ENCODE measurements at regions not wholly inside any gene's neighbourhood (a gene's known extent, or its start where the extent isn't known, plus 50 kb on each side); places are given as distances from the start of the nearest gene placed in this dataset.

DNA sequence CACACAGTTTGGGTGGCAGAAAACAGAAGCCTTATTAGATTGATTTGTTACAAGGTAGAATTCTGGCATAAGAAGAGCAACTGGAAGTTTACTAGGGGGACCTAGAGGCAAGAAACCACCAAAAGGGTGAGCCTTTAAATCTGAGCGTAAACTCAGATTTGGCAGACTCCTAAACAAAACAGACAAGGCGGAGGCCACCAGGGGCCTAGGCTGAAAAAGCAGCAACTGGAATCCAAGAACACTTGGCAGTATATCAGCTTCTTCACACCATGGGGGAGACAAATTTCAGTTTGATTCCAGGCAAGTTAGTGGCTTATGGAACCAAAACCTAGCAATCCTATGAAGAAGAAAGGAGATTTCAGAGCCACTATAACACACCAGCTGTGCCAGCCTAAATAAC is 220.0 kb downstream of the C3orf38 start:
- POLR2A ChIA-PET (ENCODE audit: partially characterized antibody): no interaction called here
- Histone ChIP-seq H2BK12ac (ENCODE audit: low read depth, low read length) (no peak overlapping the region), H2BK120ac (replicated peaks; ENCODE audit: low read depth, low read length) (no peak overlapping the region), H3K4me2 (ENCODE audit: insufficient read depth in 1 of 2, low read depth in 2 of 2, low read length in 2 of 2) (no peak overlapping the region), H3K9me3 (ENCODE audit: insufficient read depth in 2 of 2, low read depth in 1 of 2, low read length in 1 of 2) (no peaks in the 10 kb centered on the region; a peak in 1 of 4 replicates), H2BK15ac (ENCODE audit: low read length) (no peak overlapping the region), H3K23me2 (ENCODE audit: low read depth, low read length) (no peaks in the 10 kb centered on the region), H2BK20ac (ENCODE audit: low read length) (no peak overlapping the region), H3K79me2 (ENCODE audit: control insufficient read depth in 1 of 2, insufficient read depth in 2 of 2, low read length in 2 of 2) (no peaks in the 10 kb centered on the region), H3K4me1 (replicated peaks in 1 of 4; ENCODE audit: control insufficient read depth in 3 of 4, insufficient read depth in 4 of 4, low read length in 3 of 4) (no peaks in the 10 kb centered on the region), H3K23ac (ENCODE audit: insufficient read length) (no peak overlapping the region), H4K5ac (ENCODE audit: insufficient read length, low read depth, low read length) (no peak overlapping the region), H2AK5ac (ENCODE audit: low read depth, low read length) (no peak overlapping the region), H3K56ac (replicated peaks; ENCODE audit: insufficient read length, low read depth, low read length) (no peak overlapping the region), H3K27ac (ENCODE audit: low read depth, low read length) (no peak overlapping the region), H3K14ac (ENCODE audit: insufficient read length) (no peak overlapping the region), H3K18ac (ENCODE audit: extremely low read depth, low read length) (no peak overlapping the region), H3K9ac (replicated peaks in 1 of 4; ENCODE audit: extremely low read depth in 1 of 4, low read depth in 3 of 4, low read length in 3 of 4) (no peak overlapping the region), H4K8ac (ENCODE audit: extremely low read depth, insufficient read depth, low read length) (no peak overlapping the region), H3K79me1 (ENCODE audit: low read depth, low read length) (no peaks in the 10 kb centered on the region), H2BK5ac (ENCODE audit: low read depth, low read length) (no peak overlapping the region), H3K4me3 (ENCODE audit: extremely low read depth in 1 of 4, insufficient read depth in 2 of 4, low read depth in 3 of 4, low read length in 4 of 4) (no peak overlapping the region), H2AFZ (ENCODE audit: low read length) (no peak overlapping the region), H3K36me3 (ENCODE audit: control insufficient read depth in 2 of 4, insufficient read depth in 4 of 4, low read length in 3 of 4) (no peaks in the 10 kb centered on the region), H4K20me1 (replicated peaks in 1 of 2; ENCODE audit: control insufficient read depth in 1 of 2, insufficient read depth in 2 of 2, low read length in 2 of 2) (no peaks in the 10 kb centered on the region), H4K91ac (replicated peaks; ENCODE audit: insufficient read length, low read length) (no peak overlapping the region), H3K27me3 (replicated peaks in 1 of 4; ENCODE audit: control insufficient read depth in 3 of 4, extremely low read depth in 1 of 4, insufficient read depth in 3 of 4, low read length in 3 of 4) (no peaks in the 10 kb centered on the region), H3K4ac (replicated peaks; ENCODE audit: insufficient read length, low read depth, low read length) (no peak overlapping the region)
- CTCF ChIA-PET (ENCODE audit: partially characterized antibody): no interaction called here
- no peak for TF ChIP-seq BCL11A (IDR thresholded peaks at IDR 0.05; ENCODE audit: low read depth in 2 of 2, low read length in 2 of 2)
- no peak for TF ChIP-seq EP300 (IDR thresholded peaks at IDR 0.05; ENCODE audit: borderline replicate concordance in 1 of 2, low read depth in 2 of 2, low read length in 2 of 2)
- TF ChIP-seq SP4 (IDR thresholded peaks at IDR 0.05; ENCODE audit: low read length): no peak
- 85% methylated on average over 2 of the region's 2 CpGs; no CpG with 5 or more reads in 1 of the 2 experiments for WGBS, 2 experiments (ENCODE audit: extremely low coverage in 1 of 2, insufficient coverage in 1 of 2, insufficient read length in 1 of 2, insufficient replicate concordance in 2 of 2, low coverage in 1 of 2, low lambda C conversion rate in 2 of 2, missing lambda C conversion rate in 1 of 2)
- FAIRE-seq (no peak), DNase-seq (ENCODE audit: low read depth in 1 of 2, low spot score in 2 of 2) (no peak)

All from H1 (cell line).